ENCODE measurements at regions not wholly inside any gene's neighbourhood (a gene's known extent, or its start where the extent isn't known, plus 50 kb on each side); places are given as distances from the start of the nearest gene placed in this dataset.

GRCh38 chr2:129880971-129881370 lies 98.5 kb upstream of the RAB6C start:
- TF ChIP-seq CTCF (IDR thresholded peaks at IDR 0.05) (no peak), POLR2A (IDR thresholded peaks at IDR 0.05) (no peak)

Measured in lower leg skin (tissue), 3 donors.